GM19099 (cell line): ENCODE measurements at regions not wholly inside any gene's neighbourhood (a gene's known extent, or its start where the extent isn't known, plus 50 kb on each side); places are given as distances from the start of the nearest gene placed in this dataset.

Experiments
- POLR2A ChIP-seq: IDR thresholded peaks from 3 replicates; pipeline ENCODE4 v1.6.1; 2011; ENCODE audit warnings: low read depth; ENCODE audit not compliant: insufficient read length; ENCODE audit errors: extremely low read depth

- no peak for TF ChIP-seq POLR2A
These were observed 707.4 kb downstream of the MECOM start for GRCh38 chr3:168956076-168956475.

GRCh38 chr3:168952551-168952950 lies 711.0 kb downstream of the MECOM start:
- TF ChIP-seq POLR2A: no peak

GRCh38 chr3:168951884-168952283 lies 711.6 kb downstream of the MECOM start:
- no peak for TF ChIP-seq POLR2A

GRCh38 chr3:168951368-168951767 lies 712.1 kb downstream of the MECOM start:
- no peak for TF ChIP-seq POLR2A

GRCh38 chr3:168950622-168951021 lies 712.9 kb downstream of the MECOM start:
- TF ChIP-seq POLR2A: no peak

DNA sequence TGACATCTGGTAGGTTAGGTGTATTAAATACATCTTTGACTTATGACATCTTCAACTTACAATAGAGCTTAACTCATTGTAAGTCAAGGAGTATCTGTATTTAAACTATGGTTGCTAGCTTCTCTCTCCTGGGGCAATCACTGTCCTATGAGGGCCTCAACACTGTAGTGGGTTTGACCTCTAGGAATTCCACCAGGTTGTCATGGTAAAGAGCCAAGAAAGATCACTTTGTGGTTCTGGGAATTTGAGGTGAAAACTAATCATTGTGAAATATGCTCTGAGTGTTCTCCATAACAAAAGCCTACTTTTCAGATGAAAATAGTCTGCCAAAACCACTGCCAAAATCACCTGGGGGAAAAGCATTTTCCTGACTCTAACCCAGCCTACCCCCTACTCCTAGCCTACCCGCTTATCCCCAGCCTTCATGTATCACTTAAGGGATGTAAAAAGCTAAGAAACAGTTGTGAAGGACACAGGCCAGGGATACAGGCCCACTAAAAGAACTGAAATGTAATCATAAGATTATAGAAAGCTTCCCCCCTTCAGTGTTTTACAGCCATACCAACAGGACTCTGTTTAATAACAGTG lies 723.8 kb downstream of the MECOM start:
- no peak for TF ChIP-seq POLR2A

- TF ChIP-seq POLR2A: no peak
These were observed 729.9 kb downstream of the MECOM start for GRCh38 chr3:168933614-168934013.

GRCh38 chr3:168926426-168926825 lies 737.1 kb downstream of the MECOM start:
- no peak for TF ChIP-seq POLR2A

- TF ChIP-seq POLR2A: no peak
These were observed 737.9 kb downstream of the MECOM start for GRCh38 chr3:168925568-168925967.

DNA sequence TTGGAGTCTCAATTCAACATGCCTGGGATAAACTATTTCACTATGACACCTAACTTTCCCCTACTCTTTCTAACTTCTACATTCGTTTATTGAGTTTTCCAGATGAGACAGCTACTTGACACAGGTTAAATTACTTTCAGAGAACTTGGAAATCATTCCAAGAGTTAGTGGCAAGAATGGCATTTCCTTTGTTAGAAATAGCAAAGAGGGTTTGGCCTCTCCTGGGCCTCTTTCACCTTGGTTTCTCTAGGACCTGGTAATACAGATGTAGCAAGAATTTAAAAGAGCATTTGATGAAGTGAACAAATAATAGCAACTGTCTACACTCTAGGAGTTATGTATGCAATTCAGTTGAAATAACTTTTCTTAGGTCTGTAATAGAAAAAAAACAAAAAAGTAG lies 748.9 kb downstream of the MECOM start:
- no peak for TF ChIP-seq POLR2A

GRCh38 chr3:168909260-168909659 lies 754.3 kb downstream of the MECOM start:
- no peak for TF ChIP-seq POLR2A

GRCh38 chr3:168895419-168895818 lies 768.1 kb downstream of the MECOM start:
- no peak for TF ChIP-seq POLR2A

GRCh38 chr3:168894214-168894613 lies 769.3 kb downstream of the MECOM start:
- no peak for TF ChIP-seq POLR2A

- no peak for TF ChIP-seq POLR2A
These were observed 773.8 kb downstream of the MECOM start for GRCh38 chr3:168889666-168890065.

DNA sequence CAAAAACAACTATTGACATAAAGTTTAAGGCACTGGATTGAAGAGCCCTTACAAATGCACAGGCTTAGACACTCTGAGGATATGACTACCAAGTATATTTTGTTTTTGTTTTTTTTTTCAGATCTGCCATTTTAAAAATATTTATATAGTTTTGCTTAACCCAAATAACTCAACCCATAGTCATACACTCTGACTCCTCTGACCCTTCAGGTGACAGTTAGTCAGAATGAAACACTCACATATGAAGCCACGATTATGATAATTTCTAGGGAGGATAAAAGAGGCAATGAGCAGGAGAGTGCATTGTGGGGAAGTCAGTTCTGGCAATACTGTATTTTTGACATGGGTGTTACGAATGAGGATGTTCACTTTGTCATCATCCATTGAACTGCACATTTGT lies 774.7 kb downstream of the MECOM start:
- TF ChIP-seq POLR2A: no peak

GRCh38 chr3:168885028-168885427 lies 778.5 kb downstream of the MECOM start:
- TF ChIP-seq POLR2A: no peak

- no peak for TF ChIP-seq POLR2A
These were observed 779.1 kb downstream of the MECOM start for GRCh38 chr3:168884353-168884903.

- TF ChIP-seq POLR2A: no peak
These were observed 780.4 kb downstream of the MECOM start for GRCh38 chr3:168883145-168883544.

DNA sequence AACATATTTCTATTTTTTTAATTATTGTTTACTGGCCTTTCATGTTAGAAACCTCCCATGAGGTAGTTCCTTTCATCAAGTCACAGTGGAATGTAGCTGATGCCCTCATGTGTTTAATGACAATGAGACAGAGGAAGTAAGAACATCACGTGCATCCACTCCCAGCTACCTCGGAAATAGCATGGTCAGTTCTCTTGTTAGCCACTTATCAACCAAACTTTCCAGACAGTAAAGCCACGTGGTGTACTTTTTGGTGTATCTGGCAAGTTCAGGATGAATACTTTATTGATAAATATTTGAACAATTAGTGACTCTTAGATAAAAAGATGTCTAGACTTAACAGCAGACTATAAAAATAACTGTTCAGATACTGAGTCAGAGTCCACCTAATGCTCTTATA lies 781.7 kb downstream of the MECOM start:
- no peak for TF ChIP-seq POLR2A
